ENCODE measurements at regions not wholly inside any gene's neighbourhood (a gene's known extent, or its start where the extent isn't known, plus 50 kb on each side); places are given as distances from the start of the nearest gene placed in this dataset.

- no peak overlapping the region for H3K27ac ChIP-seq (replicated peaks)
- no peaks in the 10 kb centered on the region for H3K27me3 ChIP-seq (ENCODE audit: insufficient read depth, poor library complexity, severe bottlenecking)
- H3K4me3 ChIP-seq (replicated peaks; ENCODE audit: insufficient read depth, low read length), result no peak overlapping the region
- TF ChIP-seq SPI1 (IDR thresholded peaks at IDR 0.05; ENCODE audit: borderline replicate concordance, low read depth), result no peak
- no peak for TF ChIP-seq REST (IDR thresholded peaks at IDR 0.05; ENCODE audit: insufficient replicate concordance, low read depth)
- TF ChIP-seq POLR2AphosphoS5 (IDR thresholded peaks at IDR 0.05; ENCODE audit: low read depth), result no peak
- no peak for TF ChIP-seq GABPA (IDR thresholded peaks at IDR 0.05; ENCODE audit: low read depth)
- no peak for TF ChIP-seq CTCF (IDR thresholded peaks at IDR 0.05; ENCODE audit: insufficient read depth, low read length)
- no peak for DNase-seq (ENCODE audit: low read depth in 1 of 2, low spot score in 1 of 2)
These were observed 334.1 kb downstream of the BCKDHB start for GRCh38 chr6:80440496-80441115.

GRCh38 chr6:80439721-80440470 is 333.4 kb downstream of the BCKDHB start:
- Histone ChIP-seq H3K27me3 (ENCODE audit: insufficient read depth, poor library complexity, severe bottlenecking) (no peaks in the 10 kb centered on the region), H3K27ac (replicated peaks) (no peak overlapping the region), H3K4me3 (replicated peaks; ENCODE audit: insufficient read depth, low read length) (no peak overlapping the region)
- no peak for DNase-seq (ENCODE audit: low read depth in 1 of 2, low spot score in 1 of 2)
- TF ChIP-seq CTCF (IDR thresholded peaks at IDR 0.05; ENCODE audit: insufficient read depth, low read length) (no peak), REST (IDR thresholded peaks at IDR 0.05; ENCODE audit: insufficient replicate concordance, low read depth) (no peak), GABPA (IDR thresholded peaks at IDR 0.05; ENCODE audit: low read depth) (no peak), SPI1 (IDR thresholded peaks at IDR 0.05; ENCODE audit: borderline replicate concordance, low read depth) (no peak), POLR2AphosphoS5 (IDR thresholded peaks at IDR 0.05; ENCODE audit: low read depth) (no peak)

- H3K4me3 ChIP-seq (replicated peaks; ENCODE audit: insufficient read depth, low read length), result no peak overlapping the region
- H3K27me3 ChIP-seq (ENCODE audit: insufficient read depth, poor library complexity, severe bottlenecking), result no peaks in the 10 kb centered on the region
- DNase-seq (ENCODE audit: low read depth in 1 of 2, low spot score in 1 of 2), result no peak
- TF ChIP-seq POLR2AphosphoS5 (IDR thresholded peaks at IDR 0.05; ENCODE audit: low read depth) (no peak), GABPA (IDR thresholded peaks at IDR 0.05; ENCODE audit: low read depth) (no peak), REST (IDR thresholded peaks at IDR 0.05; ENCODE audit: insufficient replicate concordance, low read depth) (no peak), CTCF (IDR thresholded peaks at IDR 0.05; ENCODE audit: insufficient read depth, low read length) (no peak), SPI1 (IDR thresholded peaks at IDR 0.05; ENCODE audit: borderline replicate concordance, low read depth) (no peak)
- no peak overlapping the region for H3K27ac ChIP-seq (replicated peaks)
These were observed 332.3 kb downstream of the BCKDHB start for GRCh38 chr6:80438772-80439171.

All from HL-60 (cell line).